Gastroesophageal sphincter (tissue), 3 donors: ENCODE measurements at regions not wholly inside any gene's neighbourhood (a gene's known extent, or its start where the extent isn't known, plus 50 kb on each side); places are given as distances from the start of the nearest gene placed in this dataset.

Experiments
- EP300 ChIP-seq: sonication (generic); formaldehyde crosslinking; IDR thresholded peaks from one replicate; pipeline ENCODE4 v1.6.1; 2017; ENCODE audit warnings: antibody characterized with exemption, mild to moderate bottlenecking
- POLR2A ChIP-seq, 2 donors: fragments of 450-650 bp; IDR thresholded peaks; one replicate each; pipeline ENCODE4 v1.6.1; 2017; ENCODE audit warnings: antibody characterized with exemption in 2 of 2, mild to moderate bottlenecking in 2 of 2, moderate library complexity in 1 of 2
- POLR2AphosphoS5 ChIP-seq: sonication (generic); formaldehyde crosslinking; IDR thresholded peaks from one replicate; pipeline ENCODE4 v1.6.1; 2017; ENCODE audit warnings: antibody characterized with exemption
- TF ChIP-seq, protein P1 (sequence below), 4 experiments: fragments of 200-600 bp in 2 of 4; fragments of 450-650 bp in 2 of 4; sonication (generic) in 1 of 4; IDR thresholded peaks; one replicate each; pipeline ENCODE4 v1.5.1; 2017 to 2019; ENCODE audit warnings: antibody characterized with exemption in 4 of 4, mild to moderate bottlenecking in 2 of 4, moderate library complexity in 2 of 4

DNA sequence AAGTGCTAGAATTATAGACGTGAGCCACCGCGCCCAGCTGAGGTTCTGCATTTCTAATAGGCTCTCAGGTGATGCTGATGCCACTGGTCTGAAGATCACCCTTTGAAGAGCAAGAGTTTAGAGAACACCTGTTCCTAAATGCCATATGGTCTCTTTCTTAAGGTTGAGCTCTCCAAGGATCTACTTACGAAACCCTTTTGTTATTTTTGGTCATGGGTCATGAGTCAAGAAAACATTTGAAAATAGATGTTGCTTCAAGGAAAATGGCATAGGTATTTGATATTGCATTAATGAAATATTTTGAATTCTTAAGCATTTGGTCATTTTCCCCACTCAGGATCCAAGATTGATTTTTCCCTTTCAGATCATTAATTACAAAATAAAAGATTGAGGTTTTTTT lies 74.7 kb upstream of the SOX2 start:
- TF ChIP-seq, protein P1, sequence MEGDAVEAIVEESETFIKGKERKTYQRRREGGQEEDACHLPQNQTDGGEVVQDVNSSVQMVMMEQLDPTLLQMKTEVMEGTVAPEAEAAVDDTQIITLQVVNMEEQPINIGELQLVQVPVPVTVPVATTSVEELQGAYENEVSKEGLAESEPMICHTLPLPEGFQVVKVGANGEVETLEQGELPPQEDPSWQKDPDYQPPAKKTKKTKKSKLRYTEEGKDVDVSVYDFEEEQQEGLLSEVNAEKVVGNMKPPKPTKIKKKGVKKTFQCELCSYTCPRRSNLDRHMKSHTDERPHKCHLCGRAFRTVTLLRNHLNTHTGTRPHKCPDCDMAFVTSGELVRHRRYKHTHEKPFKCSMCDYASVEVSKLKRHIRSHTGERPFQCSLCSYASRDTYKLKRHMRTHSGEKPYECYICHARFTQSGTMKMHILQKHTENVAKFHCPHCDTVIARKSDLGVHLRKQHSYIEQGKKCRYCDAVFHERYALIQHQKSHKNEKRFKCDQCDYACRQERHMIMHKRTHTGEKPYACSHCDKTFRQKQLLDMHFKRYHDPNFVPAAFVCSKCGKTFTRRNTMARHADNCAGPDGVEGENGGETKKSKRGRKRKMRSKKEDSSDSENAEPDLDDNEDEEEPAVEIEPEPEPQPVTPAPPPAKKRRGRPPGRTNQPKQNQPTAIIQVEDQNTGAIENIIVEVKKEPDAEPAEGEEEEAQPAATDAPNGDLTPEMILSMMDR (IDR thresholded peaks at IDR 0.05), result no peak
- TF ChIP-seq POLR2AphosphoS5 (no peak), EP300 (no peak), POLR2A (IDR thresholded peaks at IDR 0.05) (no peak)
